Islet of Langerhans (tissue), 1 donor: ENCODE measurements at regions not wholly inside any gene's neighbourhood (a gene's known extent, or its start where the extent isn't known, plus 50 kb on each side); places are given as distances from the start of the nearest gene placed in this dataset.
"Not testable (repeated sequence)": the region's sequence is repeated elsewhere in the genome, so short reads cannot be mapped to it uniquely, and the experiment has no call there.

Experiments
- FAIRE-seq: peaks from one replicate; lab custom pipeline; 2011; peaks lifted over from hg19 to GRCh38; lab: Jason Lieb, UNC

GRCh38 chr18:78796693-78797455 lies 182.7 kb upstream of the SALL3 start:
- no peak for FAIRE-seq

GRCh38 chr18:78797499-78797898 lies 182.1 kb upstream of the SALL3 start:
- FAIRE-seq: no peak

GRCh38 chr18:78798402-78799175 lies 181.0 kb upstream of the SALL3 start:
- FAIRE-seq: no peak

- no peak for FAIRE-seq
Observed at GRCh38 chr18:78799382-78800089, 180.1 kb upstream of the SALL3 start.

GRCh38 chr18:78800102-78800851 lies 179.3 kb upstream of the SALL3 start:
- not testable (repeated sequence) for FAIRE-seq

GRCh38 chr18:78801011-78801410 lies 178.6 kb upstream of the SALL3 start:
- no peak for FAIRE-seq

- no peak for FAIRE-seq
Observed at GRCh38 chr18:78803104-78803503, 176.5 kb upstream of the SALL3 start.

GRCh38 chr18:78804206-78805030 lies 175.2 kb upstream of the SALL3 start:
- FAIRE-seq: no peak

GRCh38 chr18:78805840-78806239 lies 173.8 kb upstream of the SALL3 start:
- FAIRE-seq: no peak

- FAIRE-seq: no peak
Observed at GRCh38 chr18:78807668-78808067, 171.9 kb upstream of the SALL3 start.

- no peak for FAIRE-seq
Observed at GRCh38 chr18:78809845-78810244, 169.8 kb upstream of the SALL3 start.

- FAIRE-seq: no peak
Observed at GRCh38 chr18:78810706-78811105, 168.9 kb upstream of the SALL3 start.

GRCh38 chr18:78812067-78812466 lies 167.6 kb upstream of the SALL3 start:
- no peak for FAIRE-seq

- no peak for FAIRE-seq
Observed at GRCh38 chr18:78813156-78813555, 166.5 kb upstream of the SALL3 start.

GRCh38 chr18:78813936-78814710 lies 165.5 kb upstream of the SALL3 start:
- FAIRE-seq: no peak

- no peak for FAIRE-seq
Observed at GRCh38 chr18:78814766-78815165, 164.9 kb upstream of the SALL3 start.

GRCh38 chr18:78816114-78816513 lies 163.5 kb upstream of the SALL3 start:
- FAIRE-seq: no peak

- no peak for FAIRE-seq
Observed at GRCh38 chr18:78816916-78817315, 162.7 kb upstream of the SALL3 start.

- no peak for FAIRE-seq
Observed at GRCh38 chr18:78818495-78818894, 161.1 kb upstream of the SALL3 start.

- no peak for FAIRE-seq
Observed at GRCh38 chr18:78818961-78819360, 160.7 kb upstream of the SALL3 start.
